GM19238 (cell line): ENCODE measurements at regions not wholly inside any gene's neighbourhood (a gene's known extent, or its start where the extent isn't known, plus 50 kb on each side); places are given as distances from the start of the nearest gene placed in this dataset.

ENCODE experiments used
- DNase-seq: peaks from one replicate; pipeline ENCODE4 v3.0.0; 2011; ENCODE audit warnings: low spot score; ENCODE audit not compliant: insufficient read length

GRCh38 chr11:15870911-15871310 lies 485.4 kb downstream of the SOX6 start:
- no peak for DNase-seq

GRCh38 chr11:15871904-15872626 lies 484.3 kb downstream of the SOX6 start:
- DNase-seq = no peak

- DNase-seq = no peak
Observed at GRCh38 chr11:15873501-15873900, 482.8 kb downstream of the SOX6 start.

GRCh38 chr11:15874704-15875103 lies 481.6 kb downstream of the SOX6 start:
- no peak for DNase-seq

GRCh38 chr11:15875393-15875792 lies 481.0 kb downstream of the SOX6 start:
- DNase-seq = no peak

GRCh38 chr11:15875943-15876342 lies 480.4 kb downstream of the SOX6 start:
- DNase-seq = no peak

- DNase-seq = no peak
Observed at GRCh38 chr11:15878756-15879155, 477.6 kb downstream of the SOX6 start.

GRCh38 chr11:15880291-15880690 lies 476.1 kb downstream of the SOX6 start:
- DNase-seq = no peak

- no peak for DNase-seq
Observed at GRCh38 chr11:15882876-15883454, 473.4 kb downstream of the SOX6 start.

GRCh38 chr11:15883455-15883920 lies 472.9 kb downstream of the SOX6 start:
- no peak for DNase-seq

- DNase-seq = no peak
Observed at GRCh38 chr11:15884141-15884540, 472.2 kb downstream of the SOX6 start.

- DNase-seq = no peak
Observed at GRCh38 chr11:15884777-15885540, 471.4 kb downstream of the SOX6 start.

- DNase-seq = no peak
Observed at GRCh38 chr11:15885854-15886253, 470.5 kb downstream of the SOX6 start.

GRCh38 chr11:15886299-15886698 lies 470.0 kb downstream of the SOX6 start:
- no peak for DNase-seq

GRCh38 chr11:15886866-15887265 lies 469.5 kb downstream of the SOX6 start:
- no peak for DNase-seq

GRCh38 chr11:15888556-15889345 lies 467.6 kb downstream of the SOX6 start:
- no peak for DNase-seq

- no peak for DNase-seq
Observed at GRCh38 chr11:15889363-15890030, 466.8 kb downstream of the SOX6 start.

- DNase-seq = no peak
Observed at GRCh38 chr11:15890031-15890713, 466.2 kb downstream of the SOX6 start.

GRCh38 chr11:15893080-15893492 lies 463.3 kb downstream of the SOX6 start:
- DNase-seq = no peak

- no peak for DNase-seq
Observed at GRCh38 chr11:15896026-15896425, 460.3 kb downstream of the SOX6 start.
